ENCODE measurements at regions not wholly inside any gene's neighbourhood (a gene's known extent, or its start where the extent isn't known, plus 50 kb on each side); places are given as distances from the start of the nearest gene placed in this dataset.

GRCh38 chr11:119816660-119817059, 87.7 kb upstream of the NECTIN1 start:
- WGBS (ENCODE audit: insufficient coverage), result 45% methylated on average over 2 of the region's 2 CpGs
- Histone ChIP-seq H3K27me3 (ENCODE audit: control insufficient read depth, insufficient read depth, low read length) (no peaks in the 10 kb centered on the region), H3K4me1 (ENCODE audit: control insufficient read depth, insufficient read depth, low read length) (no peaks in the 10 kb centered on the region), H3K4me3 (ENCODE audit: low read length) (no peak overlapping the region), H3K27ac (ENCODE audit: low read length) (no peak overlapping the region), H3K36me3 (ENCODE audit: control insufficient read depth, insufficient read depth, low read length) (no peaks in the 10 kb centered on the region), H3K9me3 (ENCODE audit: control insufficient read depth, insufficient read depth, low read length) (no peaks in the 10 kb centered on the region)
- peaks cover 10 to 54% of the 10 kb centered on the region in 2 donors for H3K27me3 Mint-ChIP-seq (ENCODE audit: low read depth in 2 of 2)
- no peak for TF ChIP-seq CTCF (IDR thresholded peaks at IDR 0.05)
- H3K9me3 Mint-ChIP-seq, result no peaks in the 10 kb centered on the region
- no peak overlapping the region for H3K27ac Mint-ChIP-seq
- DNase-seq (no peak), ATAC-seq (no peak)
- intact Hi-C loops (cut with micrococcal nuclease), result no loop called here
- no peaks in the 10 kb centered on the region for H3K4me1 Mint-ChIP-seq
- no peaks in the 10 kb centered on the region for H3K36me3 Mint-ChIP-seq
- H3K4me3 Mint-ChIP-seq, result no peak overlapping the region

GRCh38 chr11:119814766-119815165, 85.8 kb upstream of the NECTIN1 start:
- Histone ChIP-seq H3K27ac (ENCODE audit: low read length) (no peak overlapping the region), H3K4me1 (ENCODE audit: control insufficient read depth, insufficient read depth, low read length) (no peaks in the 10 kb centered on the region), H3K36me3 (ENCODE audit: control insufficient read depth, insufficient read depth, low read length) (no peaks in the 10 kb centered on the region), H3K9me3 (ENCODE audit: control insufficient read depth, insufficient read depth, low read length) (no peaks in the 10 kb centered on the region), H3K4me3 (ENCODE audit: low read length) (no peak overlapping the region), H3K27me3 (ENCODE audit: control insufficient read depth, insufficient read depth, low read length) (no peaks in the 10 kb centered on the region)
- Mint-ChIP-seq H3K9me3 (no peaks in the 10 kb centered on the region), H3K36me3 (no peaks in the 10 kb centered on the region), H3K27ac (no peak overlapping the region), H3K4me1 (no peaks in the 10 kb centered on the region), H3K4me3 (no peak overlapping the region), H3K27me3 (ENCODE audit: low read depth in 2 of 2) (peaks cover 12 to 54% of the 10 kb centered on the region in 2 donors)
- intact Hi-C loops (cut with micrococcal nuclease), result no loop called here
- TF ChIP-seq CTCF (IDR thresholded peaks at IDR 0.05), result no peak
- ATAC-seq (no peak), DNase-seq (no peak)

GRCh38 chr11:119810478-119811232, 81.7 kb upstream of the NECTIN1 start:
- intact Hi-C loops (cut with micrococcal nuclease), result no loop called here
- WGBS (ENCODE audit: insufficient coverage), result 87% methylated on average over 14 of the region's 14 CpGs
- ATAC-seq, result no peak
- no peaks in the 10 kb centered on the region for H3K9me3 ChIP-seq (ENCODE audit: control insufficient read depth, insufficient read depth, low read length)
- H3K27me3 Mint-ChIP-seq (ENCODE audit: low read depth in 2 of 2), result peaks cover 6 to 30% of the 10 kb centered on the region in 2 donors
- no peaks in the 10 kb centered on the region for H3K9me3 Mint-ChIP-seq
- no peak overlapping the region for H3K4me3 ChIP-seq (ENCODE audit: low read length)
- no peak overlapping the region for H3K4me3 Mint-ChIP-seq
- H3K27ac Mint-ChIP-seq, result no peak overlapping the region
- H3K27ac ChIP-seq (ENCODE audit: low read length), result no peak overlapping the region
- no peaks in the 10 kb centered on the region for H3K36me3 ChIP-seq (ENCODE audit: control insufficient read depth, insufficient read depth, low read length)
- TF ChIP-seq CTCF (IDR thresholded peaks at IDR 0.05), result no peak
- DNase-seq, result no peak
- H3K4me1 ChIP-seq (ENCODE audit: control insufficient read depth, insufficient read depth, low read length), result no peaks in the 10 kb centered on the region
- H3K27me3 ChIP-seq (ENCODE audit: control insufficient read depth, insufficient read depth, low read length), result no peaks in the 10 kb centered on the region
- no peaks in the 10 kb centered on the region for H3K36me3 Mint-ChIP-seq
- no peaks in the 10 kb centered on the region for H3K4me1 Mint-ChIP-seq

GRCh38 chr11:119809346-119809745, 80.3 kb upstream of the NECTIN1 start:
- no peaks in the 10 kb centered on the region for H3K9me3 ChIP-seq (ENCODE audit: control insufficient read depth, insufficient read depth, low read length)
- Mint-ChIP-seq H3K4me3 (no peak overlapping the region), H3K4me1 (no peaks in the 10 kb centered on the region), H3K36me3 (no peaks in the 10 kb centered on the region), H3K27me3 (ENCODE audit: low read depth in 2 of 2) (peaks cover 8 to 28% of the 10 kb centered on the region in 2 donors), H3K9me3 (no peaks in the 10 kb centered on the region), H3K27ac (no peak overlapping the region)
- 84% methylated on average over 7 of the region's 7 CpGs for WGBS (ENCODE audit: insufficient coverage)
- no peaks in the 10 kb centered on the region for H3K36me3 ChIP-seq (ENCODE audit: control insufficient read depth, insufficient read depth, low read length)
- H3K4me1 ChIP-seq (ENCODE audit: control insufficient read depth, insufficient read depth, low read length), result no peaks in the 10 kb centered on the region
- no peak overlapping the region for H3K27ac ChIP-seq (ENCODE audit: low read length)
- intact Hi-C loops (cut with micrococcal nuclease), result no loop called here
- DNase-seq (no peak), ATAC-seq (no peak)
- H3K4me3 ChIP-seq (ENCODE audit: low read length), result no peak overlapping the region
- no peaks in the 10 kb centered on the region for H3K27me3 ChIP-seq (ENCODE audit: control insufficient read depth, insufficient read depth, low read length)
- no peak for TF ChIP-seq CTCF (IDR thresholded peaks at IDR 0.05)
